SK-N-SH treated with all-trans-retinoic acid at 6 μM for 48 hours (cell line): ENCODE measurements at regions not wholly inside any gene's neighbourhood (a gene's known extent, or its start where the extent isn't known, plus 50 kb on each side); places are given as distances from the start of the nearest gene placed in this dataset.
"Not testable (repeated sequence)": the region's sequence is repeated elsewhere in the genome, so short reads cannot be mapped to it uniquely, and the experiment has no call there.

Experiments used
- BACH2 ChIP-seq: fragments of 250-450 bp; sonication (Bioruptor Pico); IDR thresholded peaks from 2 replicates; pipeline ENCODE4 v1.9.0; 2021; ENCODE audit warnings: mild to moderate bottlenecking, borderline replicate concordance
- ESRRG ChIP-seq: fragments of 250-450 bp; sonication (Bioruptor Pico); IDR thresholded peaks from 2 replicates; pipeline ENCODE4 v1.6.1; 2021; ENCODE audit warnings: mild to moderate bottlenecking
- GLIS3 ChIP-seq: fragments of 250-450 bp; sonication (Bioruptor Pico); IDR thresholded peaks from 2 replicates; pipeline ENCODE4 v1.5.0; 2020; ENCODE audit warnings: mild to moderate bottlenecking, moderate library complexity
- OSR1 ChIP-seq: fragments of 250-450 bp; sonication (Bioruptor Pico); IDR thresholded peaks from 2 replicates; pipeline ENCODE4 v1.8.0; 2022; ENCODE audit warnings: moderate library complexity, mild to moderate bottlenecking, inconsistent platforms
- PPARA ChIP-seq: fragments of 250-450 bp; sonication (Bioruptor Pico); IDR thresholded peaks from 2 replicates; pipeline ENCODE4 v1.5.0; 2020; ENCODE audit warnings: mild to moderate bottlenecking, borderline replicate concordance
- RARB ChIP-seq: fragments of 250-450 bp; sonication (Bioruptor Pico); IDR thresholded peaks from 2 replicates; pipeline ENCODE4 v1.8.0; 2021; ENCODE audit warnings: mild to moderate bottlenecking, moderate library complexity
- SNAI2 ChIP-seq: fragments of 250-450 bp; sonication (Bioruptor Pico); IDR thresholded peaks from 2 replicates; pipeline ENCODE4 v1.5.0; 2020; ENCODE audit warnings: mild to moderate bottlenecking, moderate library complexity
- ZFP3 ChIP-seq: fragments of 250-450 bp; sonication (Bioruptor Pico); IDR thresholded peaks from 2 replicates; pipeline ENCODE4 v1.5.0; 2020; ENCODE audit warnings: mild to moderate bottlenecking, moderate library complexity
- ZFP30 ChIP-seq: fragments of 450-650 bp; formaldehyde crosslinking; IDR thresholded peaks from 2 replicates; pipeline ENCODE4 v1.5.0; 2022; ENCODE audit warnings: mild to moderate bottlenecking, moderate library complexity
- ZNF565 ChIP-seq: fragments of 450-650 bp; formaldehyde crosslinking; conservative IDR thresholded peaks from 2 replicates; pipeline ENCODE4 v1.5.0; 2020; ENCODE audit warnings: low read depth, mild to moderate bottlenecking, moderate library complexity
- TF ChIP-seq, protein P1 (sequence below): fragments of 250-450 bp; sonication (Bioruptor Pico); IDR thresholded peaks from 2 replicates; pipeline ENCODE4 v1.8.0; 2020; ENCODE audit warnings: mild to moderate bottlenecking, moderate library complexity, borderline replicate concordance
- TF ChIP-seq, protein P2 (sequence below): fragments of 250-450 bp; sonication (Bioruptor Pico); IDR thresholded peaks from 2 replicates; pipeline ENCODE4 v1.8.0; 2021; ENCODE audit warnings: low read depth, mild to moderate bottlenecking, moderate library complexity, borderline replicate concordance
- TF ChIP-seq, protein P3 (sequence below): fragments of 250-450 bp; sonication (Bioruptor Pico); IDR thresholded peaks from 2 replicates; pipeline ENCODE4 v1.5.1; 2020; ENCODE audit warnings: low read depth, mild to moderate bottlenecking, moderate library complexity

DNA sequence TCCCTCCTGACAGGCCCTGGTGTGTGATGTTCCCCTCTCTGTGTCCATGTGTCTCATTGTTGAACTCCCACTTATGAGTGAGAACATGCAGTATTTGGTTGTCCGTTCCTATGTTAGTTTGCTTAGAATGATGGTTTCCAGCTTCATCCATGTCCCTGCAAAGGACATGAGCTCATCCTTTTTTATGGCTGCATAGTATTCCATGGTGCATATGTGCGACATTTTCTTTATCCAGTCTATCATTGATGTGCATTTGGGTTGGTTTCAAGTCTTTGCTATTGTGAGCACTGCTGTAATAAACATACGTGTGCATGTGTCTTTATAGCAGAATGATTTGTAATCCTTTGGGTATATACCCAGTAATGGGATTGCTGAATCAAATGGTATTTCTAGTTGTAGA, 90.8 kb upstream of the PLET1 start:
- not testable (repeated sequence) for TF ChIP-seq ZFP3; PPARA (CRISPR knock-in tag); BACH2 (CRISPR knock-in tag); OSR1; GLIS3 (CRISPR knock-in tag); ESRRG; ZFP30 (CRISPR knock-in tag); SNAI2 (CRISPR knock-in tag); RARB (CRISPR knock-in tag); ZNF565 (CRISPR knock-in tag)
- TF ChIP-seq, protein P1, sequence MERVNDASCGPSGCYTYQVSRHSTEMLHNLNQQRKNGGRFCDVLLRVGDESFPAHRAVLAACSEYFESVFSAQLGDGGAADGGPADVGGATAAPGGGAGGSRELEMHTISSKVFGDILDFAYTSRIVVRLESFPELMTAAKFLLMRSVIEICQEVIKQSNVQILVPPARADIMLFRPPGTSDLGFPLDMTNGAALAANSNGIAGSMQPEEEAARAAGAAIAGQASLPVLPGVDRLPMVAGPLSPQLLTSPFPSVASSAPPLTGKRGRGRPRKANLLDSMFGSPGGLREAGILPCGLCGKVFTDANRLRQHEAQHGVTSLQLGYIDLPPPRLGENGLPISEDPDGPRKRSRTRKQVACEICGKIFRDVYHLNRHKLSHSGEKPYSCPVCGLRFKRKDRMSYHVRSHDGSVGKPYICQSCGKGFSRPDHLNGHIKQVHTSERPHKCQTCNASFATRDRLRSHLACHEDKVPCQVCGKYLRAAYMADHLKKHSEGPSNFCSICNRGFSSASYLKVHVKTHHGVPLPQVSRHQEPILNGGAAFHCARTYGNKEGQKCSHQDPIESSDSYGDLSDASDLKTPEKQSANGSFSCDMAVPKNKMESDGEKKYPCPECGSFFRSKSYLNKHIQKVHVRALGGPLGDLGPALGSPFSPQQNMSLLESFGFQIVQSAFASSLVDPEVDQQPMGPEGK (CRISPR knock-in tag) = not testable (repeated sequence)
- TF ChIP-seq, protein P2, sequence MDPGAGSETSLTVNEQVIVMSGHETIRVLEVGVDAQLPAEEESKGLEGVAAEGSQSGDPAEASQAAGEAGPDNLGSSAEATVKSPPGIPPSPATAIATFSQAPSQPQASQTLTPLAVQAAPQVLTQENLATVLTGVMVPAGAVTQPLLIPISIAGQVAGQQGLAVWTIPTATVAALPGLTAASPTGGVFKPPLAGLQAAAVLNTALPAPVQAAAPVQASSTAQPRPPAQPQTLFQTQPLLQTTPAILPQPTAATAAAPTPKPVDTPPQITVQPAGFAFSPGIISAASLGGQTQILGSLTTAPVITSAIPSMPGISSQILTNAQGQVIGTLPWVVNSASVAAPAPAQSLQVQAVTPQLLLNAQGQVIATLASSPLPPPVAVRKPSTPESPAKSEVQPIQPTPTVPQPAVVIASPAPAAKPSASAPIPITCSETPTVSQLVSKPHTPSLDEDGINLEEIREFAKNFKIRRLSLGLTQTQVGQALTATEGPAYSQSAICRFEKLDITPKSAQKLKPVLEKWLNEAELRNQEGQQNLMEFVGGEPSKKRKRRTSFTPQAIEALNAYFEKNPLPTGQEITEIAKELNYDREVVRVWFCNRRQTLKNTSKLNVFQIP (CRISPR knock-in tag) = not testable (repeated sequence)
- TF ChIP-seq, protein P3, sequence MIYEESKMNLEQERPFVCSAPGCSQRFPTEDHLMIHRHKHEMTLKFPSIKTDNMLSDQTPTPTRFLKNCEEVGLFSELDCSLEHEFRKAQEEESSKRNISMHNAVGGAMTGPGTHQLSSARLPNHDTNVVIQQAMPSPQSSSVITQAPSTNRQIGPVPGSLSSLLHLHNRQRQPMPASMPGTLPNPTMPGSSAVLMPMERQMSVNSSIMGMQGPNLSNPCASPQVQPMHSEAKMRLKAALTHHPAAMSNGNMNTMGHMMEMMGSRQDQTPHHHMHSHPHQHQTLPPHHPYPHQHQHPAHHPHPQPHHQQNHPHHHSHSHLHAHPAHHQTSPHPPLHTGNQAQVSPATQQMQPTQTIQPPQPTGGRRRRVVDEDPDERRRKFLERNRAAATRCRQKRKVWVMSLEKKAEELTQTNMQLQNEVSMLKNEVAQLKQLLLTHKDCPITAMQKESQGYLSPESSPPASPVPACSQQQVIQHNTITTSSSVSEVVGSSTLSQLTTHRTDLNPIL (CRISPR knock-in tag) = not testable (repeated sequence)
